Adrenal gland (tissue), 9 donors: ENCODE measurements at regions not wholly inside any gene's neighbourhood (a gene's known extent, or its start where the extent isn't known, plus 50 kb on each side); places are given as distances from the start of the nearest gene placed in this dataset.

ENCODE experiments used
- DNase-seq, 7 donors: peaks; one replicate each; pipeline ENCODE4 v3.0.0-alpha.2; 2019 to 2020
- H3K27ac ChIP-seq, 5 donors: fragments of 200-600 bp; sonication (generic) in 4 of 5; 1 replicate in 3 of 5; 2 replicates in 2 of 5; pipeline versions ENCODE4 v1.5.1 to v1.8.0; 2016 to 2020; ENCODE audit warnings: mild to moderate bottlenecking in 1 of 5
- H3K27me3 ChIP-seq: fragments of 200-600 bp; 2 replicates; pipeline ENCODE4 v1.8.0; 2021
- H3K36me3 ChIP-seq, 2 donors: fragments of 200-600 bp; replicated peaks in 1 of 2; 1 replicate in 1 of 2; 2 replicates in 1 of 2; pipeline versions ENCODE4 v1.5.1 to v1.8.0; 2018 to 2022
- H3K4me1 ChIP-seq, 2 donors: fragments of 200-600 bp; replicated peaks in 1 of 2; 1 replicate in 1 of 2; 2 replicates in 1 of 2; pipeline versions ENCODE4 v1.5.1 to v1.8.0; 2018 to 2021
- H3K4me3 ChIP-seq, 4 donors: fragments of 200-600 bp; sonication (generic) in 3 of 4; one replicate each; pipeline ENCODE4 v1.5.1; 2016 to 2018
- H3K9me3 ChIP-seq, 3 donors: fragments of 200-600 bp; sonication (generic) in 1 of 3; replicated peaks in 1 of 3; 1 replicate in 2 of 3; 2 replicates in 1 of 3; pipeline versions ENCODE4 v1.5.1 to v1.8.0; 2016 to 2021
- CTCF ChIP-seq, 6 experiments: fragments of 450-650 bp in 4 of 6; fragments of 200-600 bp in 2 of 6; sonication (generic) in 1 of 6; IDR thresholded peaks; 1 replicate in 5 of 6; 2 replicates in 1 of 6; pipeline versions ENCODE4 v1.5.1 to v1.8.0; 2016 to 2021; ENCODE audit warnings: antibody characterized with exemption in 6 of 6, mild to moderate bottlenecking in 2 of 6, moderate library complexity in 1 of 6
- POLR2A ChIP-seq, 2 donors: fragments of 450-650 bp; IDR thresholded peaks; one replicate each; pipeline ENCODE4 v1.6.1; 2017; ENCODE audit warnings: antibody characterized with exemption in 2 of 2, mild to moderate bottlenecking in 2 of 2, moderate library complexity in 1 of 2
- WGBS, 4 donors: extraction: QIAGEN DNeasy Blood & Tissue Kit in 2 of 4; methylation state at CpG; one replicate each; pipeline versions ENCODE4 v1.1.5 to v1.1.7; 2013 to 2017; 5-methylcytosine and 5-hydroxymethylcytosine counted together
- intact Hi-C, 2 donors: fragments of 100-400 bp; cut with DNase I; formaldehyde crosslinking; loops; one replicate each; pipeline versions ENCODE4 v1.14.1 to v1.15.0; 2022 to 2023
- small RNA-seq, 2 donors: library from RNA; depleted of rRNA; stranded (forward); fragments of <200 nt; gene quantifications; one replicate each; pipeline ENCODE3, GENCODE V24; 2016
- donor health status: healthy with polysubstance abuse.
- donor health status: Bipolar disorder and iron deficiency.
- donor health status: DM: yes; HTN: yes; CAD: no.
- donor health status: DM: no; HTN: no; CAD: no.
- donor health status: DM: no; HTN: no; CAD: no.

DNA sequence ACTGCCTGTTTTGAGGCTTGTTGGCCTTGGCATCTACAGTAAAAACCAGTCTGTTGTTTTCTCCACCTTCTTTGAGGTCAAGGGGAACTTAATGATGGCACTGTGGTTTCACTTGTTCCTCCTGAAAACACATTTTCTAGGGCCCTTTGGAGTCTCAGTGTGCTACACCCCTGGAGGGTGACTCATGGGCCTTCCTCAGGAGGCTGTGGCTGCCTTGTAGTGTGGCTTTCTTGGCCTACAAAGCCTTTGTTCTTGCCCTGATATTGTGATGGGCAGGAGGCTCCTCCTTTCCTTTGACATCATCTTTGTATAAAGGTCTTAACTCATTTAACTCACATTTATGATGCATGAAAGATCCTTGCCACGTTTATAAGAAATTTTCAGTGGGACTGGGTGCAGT, 56.3 kb upstream of the GPBP1 start:
- WGBS, 4 donors = 48 to 64% (median 58%) methylated on average over 1 of the region's 1 CpG

DNA sequence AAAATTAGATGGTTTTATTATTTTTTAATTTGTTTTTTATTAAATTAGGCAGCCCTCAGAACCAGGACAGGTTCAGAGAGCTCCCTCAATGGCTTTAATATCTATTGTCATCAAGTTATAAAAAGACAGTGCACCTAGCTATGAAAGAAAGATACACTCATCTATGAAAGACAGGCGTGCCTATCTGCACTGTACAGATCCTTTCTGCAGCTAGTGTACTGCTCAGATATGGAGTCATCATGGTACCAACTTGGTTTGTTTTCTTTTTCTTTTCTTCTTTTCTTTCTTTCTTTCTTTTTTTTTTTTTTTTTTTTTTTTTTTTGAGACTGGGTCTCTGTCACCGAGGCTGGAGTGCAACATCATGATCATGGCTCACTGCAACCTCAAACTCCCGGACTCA, 54.8 kb upstream of the GPBP1 start:
- Histone ChIP-seq H3K9me3 (no peaks in the 10 kb centered on the region), H3K27me3 (no peaks in the 10 kb centered on the region), H3K4me1 (no peaks in the 10 kb centered on the region), H3K36me3 (no peaks in the 10 kb centered on the region), H3K27ac (no peak overlapping the region), H3K4me3 (no peak overlapping the region)
- DNase-seq = no peak
- intact Hi-C loops = no loop called here
- WGBS, 4 donors = 79 to 83% (median 82%) methylated on average over 3 of the region's 3 CpGs
- TF ChIP-seq CTCF (IDR thresholded peaks at IDR 0.05) (no peak), POLR2A (IDR thresholded peaks at IDR 0.05) (no peak)

More for the DNA sequence above, 56.3 kb upstream of the GPBP1 start:
- no peak for TF ChIP-seq CTCF (IDR thresholded peaks at IDR 0.05)
- TF ChIP-seq POLR2A (IDR thresholded peaks at IDR 0.05) = no peak
- Histone ChIP-seq H3K27ac (no peak overlapping the region), H3K4me3 (no peak overlapping the region), H3K27me3 (no peaks in the 10 kb centered on the region), H3K4me1 (no peaks in the 10 kb centered on the region), H3K36me3 (no peaks in the 10 kb centered on the region), H3K9me3 (no peaks in the 10 kb centered on the region)
- DNase-seq = no peak
- intact Hi-C loops = no loop called here

DNA sequence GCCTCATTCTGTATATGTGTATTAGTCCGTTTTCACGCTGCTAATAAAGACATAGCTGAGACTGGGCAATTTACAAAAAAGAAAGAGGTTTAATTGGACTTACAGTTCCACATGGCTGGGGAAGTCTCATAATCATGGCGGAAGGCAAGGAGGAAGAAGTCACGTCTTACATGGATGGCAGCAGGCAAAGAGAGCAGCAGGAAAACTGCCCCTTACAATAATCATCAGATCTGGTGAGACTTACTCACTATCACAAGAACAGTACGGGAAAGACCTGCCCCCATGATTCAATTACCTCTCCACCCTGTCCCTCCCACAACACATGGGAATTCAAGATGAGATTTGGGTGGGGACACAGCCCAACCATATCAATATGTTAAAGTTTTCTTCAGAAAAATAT, 49.8 kb upstream of the GPBP1 start:
- WGBS, 4 donors = 90 to 93% (median 91%) methylated on average over 5 of the region's 5 CpGs
- Histone ChIP-seq H3K4me1 (no peaks in the 10 kb centered on the region), H3K27ac (no peak overlapping the region), H3K36me3 (no peaks in the 10 kb centered on the region), H3K9me3 (no peaks in the 10 kb centered on the region), H3K27me3 (no peaks in the 10 kb centered on the region), H3K4me3 (no peak overlapping the region)
- intact Hi-C loops = no loop called here
- TF ChIP-seq CTCF (IDR thresholded peaks at IDR 0.05) = no peak
- DNase-seq = no peak

Small RNA genes lying in the stretch of these regions (small RNA-seq; reads per million reads assigned to genes)
- gene AC034244.1 = 0 reads per million in 2 donors
